IMR-90 (cell line): ENCODE measurements at regions not wholly inside any gene's neighbourhood (a gene's known extent, or its start where the extent isn't known, plus 50 kb on each side); places are given as distances from the start of the nearest gene placed in this dataset.
"Not testable (repeated sequence)": the region's sequence is repeated elsewhere in the genome, so short reads cannot be mapped to it uniquely, and the experiment has no call there.

Experiments used
- ATAC-seq: fragments of 200-7000 bp; cut with Tn5 transposase; 2 replicates; pipeline ENCODE4 v1.9.1; 2020; ENCODE audit warnings: low read depth, mild to moderate bottlenecking, moderate library complexity
- BruUV-seq: library from RNA; stranded (reverse); fragments of 400-500 nt; replicated peaks from 2 replicates; lab custom pipeline; 2021; lab: Mats Ljungman, UMichigan
- CTCF ChIA-PET: fragments of 300-600 bp; formaldehyde crosslinking; extraction: SDS; loops from one replicate; lab custom pipeline; 2021; ENCODE audit warnings: antibody characterized with exemption; lab: Yijun Ruan, JAX
- POLR2A ChIA-PET: fragments of 300-600 bp; sonication (Branson Sonifier 250); formaldehyde crosslinking; loops from one replicate; lab custom pipeline; 2022; ENCODE audit warnings: antibody characterized with exemption; ENCODE audit not compliant: unreplicated experiment; lab: Charles Lee
- DNase-seq: peaks from one replicate; pipeline ENCODE4 v3.0.0; 2013
- H2AFZ ChIP-seq: replicated peaks from 2 replicates; pipeline ENCODE3; 2013; ENCODE audit warnings: low read length, mild to moderate bottlenecking; ENCODE audit not compliant: poor library complexity
- H2AK5ac ChIP-seq: 2 replicates; pipeline ENCODE4 v1.6.1; 2013; ENCODE audit warnings: low read depth, low read length, inconsistent platforms
- H2AK9ac ChIP-seq: replicated peaks from 2 replicates; pipeline ENCODE3; 2013; ENCODE audit warnings: mild to moderate bottlenecking, low read depth, low read length, moderate library complexity; ENCODE audit not compliant: poor library complexity
- H2BK120ac ChIP-seq: 2 replicates; pipeline ENCODE4 v1.6.1; 2013; ENCODE audit warnings: low read depth, low read length, inconsistent platforms
- H2BK15ac ChIP-seq: 3 replicates; pipeline ENCODE4 v1.6.1; 2013; ENCODE audit warnings: low read depth, low read length, inconsistent platforms
- H2BK20ac ChIP-seq: 2 replicates; pipeline ENCODE4 v1.6.1; 2013; ENCODE audit warnings: low read depth, mild to moderate bottlenecking, inconsistent platforms, low read length, moderate library complexity
- H2BK5ac ChIP-seq: 2 replicates; pipeline ENCODE4 v1.6.1; 2013; ENCODE audit warnings: mild to moderate bottlenecking, low read depth, low read length, inconsistent platforms; ENCODE audit not compliant: poor library complexity, severe bottlenecking
- H3K14ac ChIP-seq: replicated peaks from 2 replicates; pipeline ENCODE4 v1.6.1; 2013; ENCODE audit warnings: low read depth, low read length, inconsistent platforms
- H3K18ac ChIP-seq: 2 replicates; pipeline ENCODE4 v1.6.1; 2013; ENCODE audit warnings: low read depth, low read length, control low read depth
- H3K23ac ChIP-seq: 2 replicates; pipeline ENCODE4 v1.6.1; 2013; ENCODE audit warnings: low read depth, low read length, inconsistent platforms
- H3K27ac ChIP-seq: 2 replicates; pipeline ENCODE4 v1.5.1; 2013; ENCODE audit warnings: mild to moderate bottlenecking, control low read depth, low read length; ENCODE audit not compliant: insufficient read depth
- H3K27me3 ChIP-seq: 2 replicates; pipeline ENCODE4 v1.6.1; 2013; ENCODE audit warnings: low read length; ENCODE audit not compliant: control insufficient read depth, insufficient read depth
- H3K36me3 ChIP-seq: 2 replicates; pipeline ENCODE4 v1.6.1; 2013; ENCODE audit warnings: low read length, mixed read lengths; ENCODE audit not compliant: control insufficient read depth, insufficient read depth
- H3K4ac ChIP-seq: 2 replicates; pipeline ENCODE4 v1.6.1; 2013; ENCODE audit warnings: low read depth, low read length, inconsistent platforms
- H3K4me1 ChIP-seq: 2 replicates; pipeline ENCODE4 v1.6.1; 2013; ENCODE audit warnings: low read length, mixed read lengths; ENCODE audit not compliant: control insufficient read depth, insufficient read depth
- H3K4me2 ChIP-seq: 2 replicates; pipeline ENCODE4 v1.6.1; 2013; ENCODE audit warnings: low read depth, mild to moderate bottlenecking, control low read depth, low read length, moderate library complexity
- H3K4me3 ChIP-seq: 2 replicates; pipeline ENCODE4 v1.5.1; 2013; ENCODE audit warnings: low read depth, mild to moderate bottlenecking, control low read depth, low read length, moderate library complexity; ENCODE audit not compliant: insufficient read depth
- H3K56ac ChIP-seq: 2 replicates; pipeline ENCODE4 v1.6.1; 2013; ENCODE audit warnings: low read length, inconsistent platforms; ENCODE audit not compliant: insufficient read depth; ENCODE audit errors: extremely low read depth
- H3K79me1 ChIP-seq, 2 experiments: 2 replicates each; pipeline ENCODE4 v1.6.1; 2013; ENCODE audit warnings: low read length in 2 of 2, inconsistent platforms in 1 of 2, low read depth in 1 of 2
- H3K9ac ChIP-seq: 2 replicates; pipeline ENCODE4 v1.6.1; 2013; ENCODE audit warnings: low read depth, low read length, control low read depth
- H3K9me1 ChIP-seq: 2 replicates; pipeline ENCODE4 v1.6.1; 2013; ENCODE audit warnings: low read length, inconsistent platforms; ENCODE audit not compliant: insufficient read depth
- H3K9me3 ChIP-seq: 2 replicates; pipeline ENCODE4 v1.6.1; 2013; ENCODE audit warnings: low read length; ENCODE audit not compliant: control insufficient read depth, insufficient read depth
- H4K20me1 ChIP-seq: 2 replicates; pipeline ENCODE4 v1.6.1; 2013; ENCODE audit warnings: low read length, inconsistent platforms; ENCODE audit not compliant: insufficient read depth
- H4K5ac ChIP-seq: 2 replicates; pipeline ENCODE4 v1.6.1; 2013; ENCODE audit warnings: mild to moderate bottlenecking, low read depth, low read length, control low read depth
- H4K8ac ChIP-seq, 2 experiments: 2 replicates each; pipeline ENCODE4 v1.6.1; 2013; ENCODE audit warnings: low read depth in 2 of 2, low read length in 2 of 2, control low read depth in 1 of 2, inconsistent platforms in 1 of 2
- H4K91ac ChIP-seq: 2 replicates; pipeline ENCODE4 v1.6.1; 2013; ENCODE audit warnings: low read depth, low read length, inconsistent platforms; ENCODE audit not compliant: insufficient read depth
- ELK1 ChIP-seq: fragments of 150-350 bp; IDR thresholded peaks from 2 replicates; pipeline ENCODE4 v1.6.1; 2016; ENCODE audit warnings: low read depth, mild to moderate bottlenecking, low read length, moderate library complexity, borderline replicate concordance
- FOS ChIP-seq: fragments of 150-350 bp; IDR thresholded peaks from 2 replicates; pipeline ENCODE4 v1.6.1; 2016; ENCODE audit warnings: low read depth, low read length
- MXI1 ChIP-seq: IDR thresholded peaks from 2 replicates; pipeline ENCODE4 v1.6.1; 2012; ENCODE audit warnings: low read depth, mild to moderate bottlenecking, low read length, moderate library complexity, borderline replicate concordance
- RCOR1 ChIP-seq: IDR thresholded peaks from 2 replicates; pipeline ENCODE4 v1.6.1; 2012; ENCODE audit warnings: mild to moderate bottlenecking, low read length, improper control_type of control experiment; ENCODE audit not compliant: insufficient replicate concordance
- RFX5 ChIP-seq: IDR thresholded peaks from 2 replicates; pipeline ENCODE4 v1.8.0; 2012; ENCODE audit warnings: low read depth, mild to moderate bottlenecking, low read length, moderate library complexity
- USF2 ChIP-seq: fragments of 150-350 bp; IDR thresholded peaks from 2 replicates; pipeline ENCODE4 v1.6.1; 2017; ENCODE audit warnings: mild to moderate bottlenecking, antibody characterized with exemption, low read length, low read depth
- WGBS, 2 experiments: methylation state at CpG; one replicate each; pipeline versions ENCODE4 v1.1.5 to v1.1.7; 2013; ENCODE audit warnings: missing lambda C conversion rate in 2 of 2; ENCODE audit not compliant: insufficient read length in 1 of 2; ENCODE audit errors: extremely low coverage in 2 of 2; 5-methylcytosine and 5-hydroxymethylcytosine counted together
- dilution Hi-C: fragments of 300-500 bp; cut with HindIII; formaldehyde crosslinking; loops from one replicate; pipeline ENCODE4 v1.14.3; 2018; ENCODE audit warnings: low sequenced_read_pairs; ENCODE audit not compliant: unreplicated experiment
- in situ Hi-C: fragments of 300-500 bp; cut with MboI; formaldehyde crosslinking; loops from 3 replicates; pipeline ENCODE4 v1.14.3; 2019; ENCODE audit warnings: low sequenced_read_pairs, inconsistent platforms, mixed read lengths
- intact Hi-C: fragments of 100-400 bp; cut with micrococcal nuclease; formaldehyde crosslinking; loops from 2 replicates; pipeline ENCODE4 v1.10.0; 2022

DNA sequence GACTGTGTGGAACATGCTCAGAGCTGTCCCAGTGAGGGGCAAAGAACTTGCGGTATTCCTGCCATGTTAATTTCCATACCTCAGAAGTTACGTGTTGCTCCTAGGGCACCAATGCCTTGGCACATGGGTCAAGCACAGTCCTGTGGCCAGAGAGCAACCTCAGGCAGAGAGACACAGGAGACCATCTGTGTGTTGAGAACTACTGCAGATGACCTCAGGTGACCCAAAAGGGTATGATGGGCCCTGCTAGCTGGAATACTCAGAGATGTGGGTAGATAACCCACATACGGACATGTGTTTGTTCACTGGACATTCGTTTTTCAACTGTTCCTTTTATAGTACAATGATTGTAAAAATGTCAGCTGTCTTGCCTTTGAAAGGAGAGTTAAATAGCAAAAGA lies 71.5 kb upstream of the BMP2 start:
- H3K23ac ChIP-seq, result no peak overlapping the region
- H3K79me1 ChIP-seq, result no peaks in the 10 kb centered on the region
- H2AFZ ChIP-seq, result no peak overlapping the region
- no peak overlapping the region for H3K9ac ChIP-seq
- no peak overlapping the region for H2AK5ac ChIP-seq
- no peaks in the 10 kb centered on the region for H4K20me1 ChIP-seq
- H2BK120ac ChIP-seq, result no peak overlapping the region
- H3K4ac ChIP-seq, result no peak overlapping the region
- H3K4me2 ChIP-seq, result no peak overlapping the region
- ATAC-seq (no peak), DNase-seq (no peak)
- no TSS peak for BruUV-seq
- no peaks in the 10 kb centered on the region for H3K9me1 ChIP-seq
- no peaks in the 10 kb centered on the region for H3K9me3 ChIP-seq
- H3K27me3 ChIP-seq, result peaks cover 2% of the 10 kb centered on the region; the same call in 1 of the 2 replicates
- no peak overlapping the region for H4K91ac ChIP-seq
- H4K5ac ChIP-seq, result no peak overlapping the region
- no peaks in the 10 kb centered on the region for H3K4me1 ChIP-seq
- WGBS, 2 experiments, result 83% methylated on average over 1 of the region's 4 CpGs; no CpG with 5 or more reads in 1 of the 2 experiments
- H2BK20ac ChIP-seq, result no peak overlapping the region
- in situ Hi-C loops (no loop called here), dilution Hi-C loops (no loop called here), intact Hi-C loops (no loop called here)
- TF ChIP-seq MXI1 (no peak), USF2 (no peak), ELK1 (no peak), RFX5 (no peak), FOS (no peak), RCOR1 (no peak)
- ChIA-PET CTCF (no interaction called here), POLR2A (no interaction called here)
- no peak overlapping the region for H3K18ac ChIP-seq
- no peak overlapping the region for H3K27ac ChIP-seq
- no peak overlapping the region for H4K8ac ChIP-seq
- no peak overlapping the region for H3K14ac ChIP-seq
- H3K36me3 ChIP-seq, result no peaks in the 10 kb centered on the region
- no peak overlapping the region for H3K56ac ChIP-seq
- H2AK9ac ChIP-seq, result no peak overlapping the region
- H2BK15ac ChIP-seq, result no peak overlapping the region
- no peak overlapping the region for H2BK5ac ChIP-seq
- no peak overlapping the region for H3K4me3 ChIP-seq

- intact Hi-C loops, H3K18ac ChIP-seq, POLR2A ChIA-PET, CTCF ChIA-PET, H4K8ac ChIP-seq, H3K9me1 ChIP-seq, H3K14ac ChIP-seq, H3K56ac ChIP-seq, ATAC-seq, in situ Hi-C loops, H3K27ac ChIP-seq, H2BK5ac ChIP-seq, H4K91ac ChIP-seq, H3K27me3 ChIP-seq, H3K4me1 ChIP-seq, BruUV-seq, dilution Hi-C loops, H4K20me1 ChIP-seq, H2BK15ac ChIP-seq, H4K5ac ChIP-seq, H2AK9ac ChIP-seq, H2BK120ac ChIP-seq, H2BK20ac ChIP-seq, H3K23ac ChIP-seq, DNase-seq, H3K79me1 ChIP-seq, H3K4ac ChIP-seq, H3K36me3 ChIP-seq, H3K9ac ChIP-seq, H2AFZ ChIP-seq, H3K4me3 ChIP-seq, H3K9me3 ChIP-seq, H2AK5ac ChIP-seq, H3K4me2 ChIP-seq: not testable (repeated sequence)
- no CpG with 5 or more reads among the region's 3 CpGs for WGBS, 2 experiments
These were observed 73.7 kb upstream of the BMP2 start for GRCh38 chr20:6693808-6694198.
